A673 (cell line): ENCODE measurements at regions not wholly inside any gene's neighbourhood (a gene's known extent, or its start where the extent isn't known, plus 50 kb on each side); places are given as distances from the start of the nearest gene placed in this dataset.

Source experiments
- CTCF ChIP-seq: fragments of 300-800, 200-600 bp; sonication (generic); conservative IDR thresholded peaks from 2 replicates; pipeline ENCODE4 v1.5.1; 2017; ENCODE audit warnings: low read depth, mild to moderate bottlenecking, antibody characterized with exemption, low read length, moderate library complexity, mixed read lengths
- EZH2 ChIP-seq: fragments of 200-600 bp; sonication (generic); IDR thresholded peaks from 2 replicates; pipeline ENCODE4 v1.6.1; 2017; ENCODE audit warnings: borderline replicate concordance, low read depth, mild to moderate bottlenecking, mixed read lengths, antibody characterized with exemption, low read length; ENCODE audit not compliant: poor library complexity, severe bottlenecking

GRCh38 chrX:107526141-107526540 is 76.7 kb downstream of the FRMPD3 start:
- TF ChIP-seq CTCF, result no peak
- TF ChIP-seq EZH2, result no peak
